Daoy (cell line): ENCODE measurements at regions not wholly inside any gene's neighbourhood (a gene's known extent, or its start where the extent isn't known, plus 50 kb on each side); places are given as distances from the start of the nearest gene placed in this dataset.
"Not testable (repeated sequence)": the region's sequence is repeated elsewhere in the genome, so short reads cannot be mapped to it uniquely, and the experiment has no call there.

ENCODE experiments used
- DNase-seq: peaks from one replicate; pipeline ENCODE4 v3.0.0-alpha.2; 2015; ENCODE audit warnings: low read depth

DNA sequence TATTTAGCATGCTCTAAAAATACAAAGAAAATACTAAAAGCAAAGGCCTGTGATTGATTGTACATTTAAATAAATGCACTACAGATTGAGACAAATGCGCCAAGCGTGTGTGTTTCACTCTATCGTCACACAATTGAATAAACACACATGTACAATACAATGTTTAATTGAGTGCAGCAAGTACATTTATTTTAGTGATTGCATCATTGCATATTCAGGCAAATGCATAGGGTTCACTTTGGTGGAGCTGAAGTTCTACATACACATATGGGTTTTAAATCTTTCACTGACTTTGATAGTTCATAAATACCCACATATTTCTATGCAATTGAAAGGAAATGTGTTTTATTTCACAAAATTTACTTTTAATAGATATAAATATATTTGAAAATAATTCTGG lies 750.6 kb upstream of the MMS22L start:
- DNase-seq = no peak

DNA sequence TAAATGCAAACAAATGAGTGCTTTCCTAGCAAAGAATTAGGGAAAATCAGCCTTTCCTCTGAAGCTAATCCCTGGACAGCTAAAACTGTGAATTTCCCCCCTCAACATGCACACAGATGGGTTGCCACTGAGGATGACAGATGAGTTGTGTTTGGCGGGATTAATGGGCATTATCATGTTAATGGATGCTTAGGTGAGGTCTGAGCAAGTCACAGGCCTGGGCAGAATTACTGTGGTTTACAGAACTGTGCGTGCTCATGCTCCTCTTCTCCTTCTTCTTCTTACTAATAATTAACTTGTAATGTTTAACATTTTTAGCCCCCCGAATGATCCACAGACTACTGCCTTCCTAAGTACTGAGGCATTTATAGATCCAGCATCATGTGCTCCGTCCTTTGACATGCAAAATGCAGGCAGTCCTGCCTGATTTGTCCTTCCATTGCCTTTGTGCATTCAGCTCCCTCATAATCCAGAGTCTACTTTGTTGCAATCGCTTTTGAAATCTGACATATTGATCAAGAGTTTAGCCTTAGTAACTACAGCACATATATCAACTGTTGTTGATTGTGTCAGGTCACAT lies 753.4 kb upstream of the MMS22L start:
- DNase-seq = no peak

DNA sequence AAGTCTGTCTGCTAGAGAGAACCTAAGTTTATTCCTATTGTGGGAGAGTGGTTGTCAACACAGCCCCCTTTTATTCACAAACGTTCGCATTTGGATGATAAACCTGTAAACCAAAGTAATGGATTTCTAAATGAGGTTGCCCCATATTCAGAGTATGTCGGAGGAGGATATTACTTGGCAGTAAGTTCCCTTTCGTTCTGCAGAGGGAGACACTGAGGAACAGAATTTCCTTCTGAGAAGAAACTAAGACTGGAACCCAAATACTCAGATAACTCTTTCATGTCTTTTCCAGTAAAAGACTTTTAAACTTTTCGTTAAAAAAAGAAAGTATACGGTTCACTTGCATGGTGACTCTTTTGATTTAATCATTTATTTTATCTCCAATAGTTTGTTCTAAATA lies 754.6 kb upstream of the MMS22L start:
- DNase-seq = no peak

DNA sequence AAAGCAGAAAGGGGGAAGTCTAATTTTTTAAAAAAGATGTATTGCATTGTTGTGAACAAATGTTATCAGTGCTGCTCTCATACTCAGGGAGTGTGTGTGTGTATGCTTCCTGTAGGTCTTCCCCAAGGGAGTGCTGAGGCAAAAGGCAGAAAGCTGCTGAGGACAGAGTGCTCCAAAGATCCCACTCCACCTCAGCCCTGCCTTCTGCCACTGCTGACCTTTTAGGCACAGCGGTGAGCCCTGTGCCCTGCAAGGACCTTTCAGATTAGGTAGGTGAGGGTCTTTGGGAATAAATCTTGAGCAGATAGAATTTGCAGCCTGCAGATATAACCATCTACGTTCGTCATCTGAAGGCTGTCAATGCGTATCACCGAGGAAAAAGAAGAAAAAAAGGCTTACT lies 756.4 kb upstream of the MMS22L start:
- DNase-seq = no peak

DNA sequence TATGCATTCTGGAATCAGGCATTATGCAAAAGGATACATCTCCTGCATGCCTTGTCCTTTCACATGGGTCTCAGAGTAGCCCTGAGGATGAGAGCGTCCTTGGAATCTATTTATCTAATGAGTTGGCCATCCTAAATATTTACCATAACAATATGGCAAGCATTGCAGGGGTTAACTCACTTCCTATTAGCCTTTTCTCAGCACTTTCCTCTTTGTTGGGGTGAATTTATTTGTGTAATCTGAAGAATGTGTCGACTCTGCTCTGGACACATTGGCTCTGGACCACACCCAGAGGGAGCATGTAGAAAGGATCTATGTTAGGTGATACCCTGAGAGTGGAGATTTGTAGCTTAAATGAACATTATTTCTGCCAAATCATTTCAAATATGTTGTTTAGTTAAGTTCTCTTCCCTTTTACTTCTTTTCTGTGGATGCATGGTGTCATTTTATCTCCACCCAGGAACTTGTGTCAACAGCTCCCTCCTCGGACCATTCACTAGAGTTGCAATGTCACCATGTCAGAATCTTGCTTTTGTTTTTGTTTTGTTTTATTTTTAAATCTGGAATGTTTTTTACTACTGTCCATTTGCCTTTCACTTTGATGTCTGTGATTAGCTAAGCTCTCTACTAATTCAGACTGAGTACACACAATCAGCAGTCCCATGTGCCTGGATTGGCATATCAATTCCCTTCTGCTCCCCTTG lies 757.0 kb upstream of the MMS22L start:
- peak; percentile 22 for DNase-seq

DNA sequence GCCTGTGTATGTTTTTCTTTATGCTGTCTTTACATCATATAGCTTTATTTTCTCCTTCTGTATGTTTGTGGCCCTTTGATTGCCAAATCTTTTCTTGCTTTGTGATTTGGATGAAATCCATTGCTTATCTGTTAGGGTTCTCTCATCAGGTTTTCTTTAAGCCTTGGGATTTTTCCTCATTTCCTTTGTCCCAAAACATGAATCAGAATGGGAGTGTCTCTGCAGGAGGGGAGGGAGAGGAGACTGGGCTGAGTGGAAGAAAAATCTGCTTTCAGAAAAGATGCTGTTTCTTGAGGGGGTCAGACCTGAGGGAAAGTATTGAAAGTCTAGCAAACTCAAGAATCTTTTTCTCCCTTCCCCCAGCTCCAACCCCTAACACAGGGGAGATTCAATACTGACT lies 758.0 kb upstream of the MMS22L start:
- peak; percentile 11 for DNase-seq

DNA sequence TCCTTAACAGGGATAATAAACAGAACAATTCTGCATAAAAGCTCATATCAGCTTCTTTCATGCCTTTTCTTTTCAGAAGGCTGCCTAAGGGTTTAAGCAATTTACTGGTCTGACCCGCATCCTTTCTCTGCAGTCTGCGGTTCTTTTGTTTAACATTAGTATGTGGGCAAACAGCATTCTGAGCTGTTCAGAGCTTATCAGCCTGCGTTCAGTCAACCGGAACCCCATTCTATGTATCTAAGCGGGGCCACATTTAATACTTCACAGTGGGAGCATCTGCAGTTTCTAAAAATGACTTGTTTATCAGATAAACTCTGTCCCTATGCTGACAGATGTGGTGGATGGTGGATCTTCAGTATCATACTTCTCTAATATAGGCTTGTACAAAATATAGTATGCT lies 758.9 kb upstream of the MMS22L start:
- DNase-seq = peak; percentile 45

DNA sequence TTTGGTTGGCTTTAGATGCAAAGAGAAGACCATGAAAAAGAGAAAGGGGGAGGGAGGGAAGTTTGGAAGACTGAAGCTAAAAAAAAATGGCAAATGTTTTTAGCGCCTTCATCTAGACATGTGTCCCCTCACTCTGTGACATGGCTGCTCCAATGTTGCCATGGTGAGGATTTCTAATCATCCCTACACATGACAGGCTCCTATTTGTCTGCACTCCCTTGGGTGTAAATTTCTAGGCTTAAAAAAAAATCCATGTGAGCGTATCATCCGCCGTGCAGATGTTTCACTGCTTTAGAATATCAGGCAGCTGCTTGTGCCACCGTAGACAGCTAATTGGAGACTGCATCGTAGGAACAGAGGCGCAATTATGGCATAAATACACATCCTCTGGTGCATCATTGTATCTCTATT lies 761.1 kb upstream of the MMS22L start:
- no peak for DNase-seq

DNA sequence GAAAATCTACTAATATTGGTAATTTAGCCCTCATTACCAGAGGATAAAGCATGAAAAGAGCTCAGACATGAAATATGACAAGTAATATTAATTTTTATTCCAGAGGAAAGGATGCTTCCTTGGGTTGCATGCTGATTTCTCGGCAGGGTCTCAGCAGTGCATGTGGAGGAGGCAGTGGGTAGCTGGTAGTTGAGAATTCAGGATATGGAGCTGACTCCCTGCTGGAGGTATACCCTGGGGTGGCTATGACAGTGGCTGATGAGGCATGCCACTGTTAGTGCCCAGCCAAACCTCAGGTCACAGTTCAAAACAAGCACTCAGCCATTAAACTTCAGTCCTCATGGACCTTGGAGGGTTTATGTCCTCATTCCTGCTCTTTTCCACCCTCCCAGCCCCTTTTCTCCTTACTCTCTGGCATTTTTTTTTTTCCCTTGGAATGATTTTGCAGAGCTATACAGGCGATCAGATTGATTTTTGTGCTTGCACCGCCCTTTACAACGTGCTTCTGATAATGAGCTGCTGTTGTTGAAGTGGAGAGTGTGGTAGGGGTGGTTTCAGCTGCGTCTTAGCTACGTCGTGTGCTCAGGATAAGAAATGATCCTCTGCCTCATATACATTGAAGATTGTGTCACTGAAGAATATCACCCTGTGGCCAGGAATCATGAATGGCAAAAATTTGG lies 761.9 kb upstream of the MMS22L start:
- no peak for DNase-seq

DNA sequence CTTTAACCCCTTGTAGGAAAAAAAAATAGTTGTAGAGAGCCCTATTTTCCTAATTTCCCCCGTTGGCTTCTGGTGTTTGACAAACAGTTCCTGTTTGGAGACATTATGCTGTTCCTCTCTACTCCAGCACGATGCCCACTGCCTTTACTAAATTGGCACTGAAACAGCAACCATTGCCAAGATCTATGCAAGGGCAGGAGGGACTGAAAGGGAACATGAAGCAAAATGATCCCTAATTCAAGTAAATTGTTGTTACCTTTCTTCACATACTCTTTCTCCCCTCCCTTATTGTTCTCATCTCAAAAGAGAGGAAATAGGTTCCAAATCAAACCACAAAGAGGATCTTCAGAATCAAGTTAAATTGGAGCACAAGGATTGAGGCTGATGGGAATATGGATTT lies 764.1 kb upstream of the MMS22L start:
- DNase-seq = no peak

DNA sequence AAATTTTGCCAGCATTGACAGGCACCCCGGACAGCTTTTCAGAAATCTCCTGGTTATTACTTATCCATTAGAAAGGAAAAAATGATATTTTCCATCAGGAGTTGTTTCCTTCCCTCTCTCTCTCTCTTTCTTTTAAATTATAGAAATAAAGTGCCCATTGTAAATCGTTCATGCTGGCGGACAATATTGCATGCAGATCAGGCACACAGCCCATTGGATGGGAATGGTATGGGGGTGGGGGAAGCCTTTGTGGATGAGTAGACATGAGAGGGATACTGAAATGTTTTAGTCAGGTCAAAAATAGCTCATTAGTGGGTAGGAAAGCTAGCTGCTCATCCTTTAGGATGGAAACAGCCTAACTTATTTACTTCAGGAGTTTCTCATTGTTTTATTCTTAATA lies 764.9 kb upstream of the MMS22L start:
- DNase-seq = no peak

DNA sequence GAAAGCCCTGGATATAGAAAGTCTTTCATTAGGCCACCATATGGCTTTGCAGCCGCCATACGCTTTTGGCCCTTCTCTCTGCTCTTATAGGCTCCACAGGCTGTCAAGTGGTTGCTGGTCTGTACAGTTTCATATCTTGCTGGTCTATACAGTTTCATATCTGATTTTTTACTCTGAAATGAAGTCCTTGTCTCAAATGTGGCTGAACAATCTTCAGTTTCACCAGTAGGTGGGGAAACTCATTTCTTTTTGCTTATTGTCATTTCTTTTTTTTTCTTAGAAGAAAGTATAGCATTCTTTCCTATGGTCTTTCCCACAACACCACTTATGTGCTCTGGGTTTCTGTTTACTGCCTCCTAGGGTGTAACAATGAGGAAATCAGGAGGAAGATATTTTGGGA lies 771.4 kb upstream of the MMS22L start:
- DNase-seq = no peak

DNA sequence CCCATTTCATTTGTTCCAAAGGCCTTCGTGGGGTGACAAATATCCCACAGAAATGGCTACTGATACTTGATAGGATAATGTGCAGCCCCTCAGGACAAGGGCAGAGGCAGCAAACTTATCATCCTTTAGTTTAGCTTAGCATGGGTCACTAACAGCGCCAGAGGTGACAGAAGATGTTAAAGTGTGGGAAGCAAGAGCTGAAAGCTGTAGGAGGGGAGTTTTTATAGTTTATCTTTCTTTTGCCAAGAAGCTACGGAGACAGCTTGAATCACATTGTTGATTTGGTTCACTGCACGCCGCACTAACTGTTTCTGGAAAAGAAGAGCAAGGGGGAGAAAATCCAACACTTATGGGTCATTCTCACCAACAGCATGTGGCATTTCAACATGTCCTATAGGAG lies 773.9 kb upstream of the MMS22L start:
- peak; percentile 4 for DNase-seq

DNA sequence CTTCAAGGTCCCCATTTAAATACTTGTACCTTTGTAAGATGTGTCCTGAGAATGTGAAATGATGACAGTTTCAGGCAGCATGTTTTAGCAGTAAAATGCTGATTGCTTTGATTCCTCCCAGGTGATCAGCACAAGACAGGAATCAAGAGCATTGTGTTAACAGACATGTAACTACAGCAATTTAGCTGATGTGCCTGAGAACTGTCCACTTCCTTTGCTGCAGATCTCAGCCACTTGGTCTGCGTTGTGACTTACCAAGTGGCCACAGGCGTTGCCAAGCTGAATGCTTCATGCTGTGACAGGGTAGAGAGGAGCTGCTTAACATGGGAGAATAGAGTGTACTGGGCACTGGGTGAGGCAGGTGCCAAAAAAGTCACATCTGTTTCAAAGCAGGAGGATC lies 767.0 kb upstream of the POU3F2 start:
- DNase-seq = no peak

DNA sequence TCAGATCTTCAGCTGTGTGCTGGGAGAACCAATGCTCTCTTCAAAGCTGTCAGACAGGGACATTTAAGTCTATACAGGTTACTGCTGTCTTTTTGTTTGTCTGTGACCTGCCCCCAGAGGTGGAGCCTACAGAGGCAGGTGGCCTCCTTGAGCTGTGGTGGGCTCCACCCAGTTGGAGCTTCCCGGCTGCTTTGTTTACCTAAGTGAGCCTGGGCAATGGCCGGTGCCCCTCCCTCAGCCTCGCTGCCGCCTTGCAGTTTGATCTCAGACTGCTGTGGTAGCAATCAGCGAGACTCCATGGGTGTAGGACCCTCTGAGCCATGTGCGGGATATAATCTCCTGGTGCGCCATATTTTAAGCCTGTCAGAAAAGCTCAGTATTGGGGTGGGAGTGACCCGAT lies 745.8 kb upstream of the POU3F2 start:
- DNase-seq = not testable (repeated sequence)

DNA sequence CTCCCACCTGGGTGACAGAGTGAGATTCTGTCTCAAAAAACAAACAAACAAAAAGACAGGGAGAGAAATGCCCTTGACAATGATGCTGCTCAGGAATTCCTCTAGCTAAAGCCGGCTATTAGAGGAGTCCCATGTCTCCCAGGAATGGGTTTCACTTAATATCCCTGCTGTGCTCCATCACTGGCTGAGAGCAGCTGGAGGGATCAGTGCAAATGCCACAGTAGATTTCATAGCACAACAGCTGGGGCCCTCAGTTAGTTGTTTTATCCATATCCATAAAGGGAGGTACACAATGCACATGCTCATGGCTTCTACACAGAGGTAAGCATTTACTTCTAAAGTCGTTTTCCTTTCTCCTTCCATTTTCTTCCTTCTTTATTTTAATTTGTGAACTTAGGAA lies 742.0 kb upstream of the POU3F2 start:
- no peak for DNase-seq

DNA sequence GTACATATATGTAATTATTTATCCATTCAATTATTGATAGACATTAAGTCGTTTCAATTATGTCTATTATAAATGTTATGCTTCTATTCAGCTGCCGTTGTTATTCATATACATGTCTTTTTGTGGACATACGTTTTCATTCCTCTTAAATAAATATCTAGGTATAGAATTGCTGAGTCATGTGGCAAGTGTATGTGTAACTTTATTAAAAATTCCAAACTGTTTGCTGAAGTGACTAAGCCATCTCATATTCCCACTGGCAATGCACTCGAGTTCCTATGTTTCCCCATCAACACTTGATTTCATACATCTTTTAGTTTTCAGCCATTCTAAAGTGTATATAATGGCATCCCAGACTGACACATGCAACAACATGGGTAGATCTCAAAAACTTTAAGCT lies 739.7 kb upstream of the POU3F2 start:
- DNase-seq = no peak

DNA sequence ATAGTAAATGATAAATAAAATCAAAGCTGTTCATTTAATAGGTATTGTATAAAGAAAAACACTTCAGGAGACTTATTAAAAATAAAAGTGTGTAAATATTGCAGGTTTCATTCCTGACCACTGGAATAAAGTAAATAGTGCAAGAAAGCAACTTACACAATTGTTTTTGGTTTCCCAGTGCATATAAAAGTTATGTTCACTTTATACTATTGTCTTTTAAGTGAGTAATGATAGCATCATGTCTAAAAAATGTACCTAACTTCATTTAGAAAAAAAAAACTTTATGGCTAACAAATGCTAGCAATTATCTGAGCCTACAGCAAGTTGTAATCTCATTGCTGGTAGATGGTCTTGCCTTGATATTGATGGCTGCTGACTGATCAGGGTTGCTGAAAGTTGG lies 726.6 kb upstream of the POU3F2 start:
- DNase-seq = no peak

DNA sequence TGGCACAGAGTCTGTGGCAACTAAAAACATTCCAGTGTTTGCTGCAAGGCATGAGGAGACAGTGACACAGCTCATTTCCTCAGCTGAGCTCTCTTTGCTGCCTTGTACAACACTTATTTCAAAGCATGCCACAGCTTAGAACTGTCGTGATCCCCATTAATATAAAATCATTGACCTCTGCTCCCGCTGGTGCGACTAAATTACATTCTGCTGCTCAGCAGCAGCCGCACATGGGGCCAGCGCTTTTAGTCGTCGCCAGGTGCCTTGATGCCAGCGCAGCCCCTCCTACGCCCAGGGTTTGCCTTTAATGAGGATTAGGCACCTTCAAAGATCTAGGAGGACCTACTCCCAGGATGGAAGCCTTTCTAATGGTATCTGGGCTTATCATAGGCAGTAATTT lies 717.9 kb upstream of the POU3F2 start:
- no peak for DNase-seq

DNA sequence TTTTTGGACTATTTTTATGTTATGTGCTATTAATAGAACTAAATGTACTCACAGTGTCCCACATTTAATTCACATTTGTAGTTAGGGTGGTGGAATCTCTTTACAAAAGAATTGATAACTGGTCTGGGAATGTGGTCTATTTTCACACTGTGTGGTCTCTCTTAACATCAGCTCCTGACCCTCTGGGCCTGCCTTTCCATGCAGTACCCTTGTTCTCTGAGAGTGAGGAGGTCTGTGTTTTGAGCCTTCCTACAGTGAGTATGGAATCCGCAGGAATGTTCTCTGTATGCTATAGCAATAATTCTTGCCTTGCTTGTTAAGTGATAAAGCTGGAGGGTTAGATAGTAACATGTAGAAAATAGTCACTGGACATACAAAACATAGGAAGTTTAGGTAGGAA lies 717.3 kb upstream of the POU3F2 start:
- no peak for DNase-seq

DNA sequence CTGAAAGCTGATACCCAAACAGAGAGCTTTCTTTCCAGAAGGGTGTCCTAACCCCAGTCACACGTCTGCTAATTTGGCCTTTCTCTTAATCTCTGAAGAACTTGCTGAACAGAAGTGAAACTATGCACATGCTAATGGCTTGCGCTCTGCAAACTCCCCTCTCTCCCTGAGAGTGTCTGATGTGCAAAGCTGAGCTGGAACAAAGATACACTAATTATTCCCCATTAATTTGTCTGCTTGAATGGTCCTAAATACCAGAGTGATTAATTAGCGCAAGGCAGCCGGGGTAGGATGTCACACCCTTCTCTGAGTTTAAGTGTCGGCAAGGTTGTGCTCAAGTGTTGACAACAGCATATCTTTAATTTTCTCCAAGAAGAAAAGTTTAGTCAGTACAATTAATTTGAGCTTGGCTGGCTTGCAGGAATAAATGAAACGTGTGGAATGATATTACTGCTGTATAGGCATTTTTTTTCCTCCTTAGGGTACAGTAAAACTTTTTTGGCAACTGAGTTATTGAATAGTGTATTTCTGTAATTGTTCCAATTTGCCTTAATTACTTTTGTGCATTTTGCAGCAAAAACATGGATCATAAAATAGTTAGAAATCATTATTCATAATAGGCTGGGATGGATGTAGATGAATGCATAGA lies 715.9 kb upstream of the POU3F2 start:
- DNase-seq = no peak

DNA sequence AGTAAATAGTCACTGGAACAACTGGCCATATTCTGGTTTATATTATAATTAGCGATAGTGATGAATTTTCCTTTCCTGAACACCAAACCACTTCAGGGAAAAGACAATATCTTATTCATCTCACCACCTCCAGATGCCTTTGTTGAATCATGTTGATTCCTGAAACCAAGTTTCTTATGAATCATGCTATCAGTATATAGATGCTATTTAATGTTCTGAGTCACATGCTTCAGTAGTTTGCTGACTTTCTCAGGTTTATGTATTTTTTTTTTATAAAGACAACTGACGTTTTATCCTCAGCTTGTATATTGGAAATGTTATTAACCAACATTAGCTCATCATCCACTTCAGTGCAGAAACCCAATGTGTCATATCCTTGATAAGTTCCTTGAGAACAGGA lies 710.2 kb upstream of the POU3F2 start:
- DNase-seq = peak; percentile 22
